AG09319 (cell line): ENCODE measurements at regions not wholly inside any gene's neighbourhood (a gene's known extent, or its start where the extent isn't known, plus 50 kb on each side); places are given as distances from the start of the nearest gene placed in this dataset.

ENCODE experiments used
- DNase-seq: peaks from one replicate; pipeline ENCODE4 v3.0.0-alpha.2; 2010; ENCODE audit warnings: low read depth; ENCODE audit errors: extremely low read depth
- TF ChIP-seq, protein P1 (sequence below): IDR thresholded peaks from 2 replicates; pipeline ENCODE4 v1.5.1; 2011; ENCODE audit warnings: low read depth, mild to moderate bottlenecking, inconsistent platforms, low read length, moderate library complexity

DNA sequence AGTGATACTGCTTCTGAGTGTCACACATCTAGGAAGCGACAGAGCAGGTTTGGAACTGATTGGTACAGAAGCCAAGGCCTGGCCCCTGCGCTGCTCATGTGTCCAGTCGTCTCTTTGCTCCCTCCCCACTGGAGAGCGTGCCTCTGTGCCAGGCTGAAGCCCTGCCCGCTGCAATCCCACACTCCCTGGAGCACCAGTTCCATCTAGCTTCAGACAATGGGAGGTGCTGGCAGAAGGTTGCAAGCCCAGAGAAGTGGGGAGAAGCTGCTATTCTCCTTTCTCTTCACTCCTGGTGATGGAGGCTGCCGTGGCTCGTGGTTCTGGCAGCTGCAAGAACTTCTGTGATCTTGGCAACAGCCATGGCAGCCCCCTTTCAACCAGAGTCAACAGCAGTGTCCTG lies 250.9 kb downstream of the MATN1 start:
- TF ChIP-seq, protein P1, sequence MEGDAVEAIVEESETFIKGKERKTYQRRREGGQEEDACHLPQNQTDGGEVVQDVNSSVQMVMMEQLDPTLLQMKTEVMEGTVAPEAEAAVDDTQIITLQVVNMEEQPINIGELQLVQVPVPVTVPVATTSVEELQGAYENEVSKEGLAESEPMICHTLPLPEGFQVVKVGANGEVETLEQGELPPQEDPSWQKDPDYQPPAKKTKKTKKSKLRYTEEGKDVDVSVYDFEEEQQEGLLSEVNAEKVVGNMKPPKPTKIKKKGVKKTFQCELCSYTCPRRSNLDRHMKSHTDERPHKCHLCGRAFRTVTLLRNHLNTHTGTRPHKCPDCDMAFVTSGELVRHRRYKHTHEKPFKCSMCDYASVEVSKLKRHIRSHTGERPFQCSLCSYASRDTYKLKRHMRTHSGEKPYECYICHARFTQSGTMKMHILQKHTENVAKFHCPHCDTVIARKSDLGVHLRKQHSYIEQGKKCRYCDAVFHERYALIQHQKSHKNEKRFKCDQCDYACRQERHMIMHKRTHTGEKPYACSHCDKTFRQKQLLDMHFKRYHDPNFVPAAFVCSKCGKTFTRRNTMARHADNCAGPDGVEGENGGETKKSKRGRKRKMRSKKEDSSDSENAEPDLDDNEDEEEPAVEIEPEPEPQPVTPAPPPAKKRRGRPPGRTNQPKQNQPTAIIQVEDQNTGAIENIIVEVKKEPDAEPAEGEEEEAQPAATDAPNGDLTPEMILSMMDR = no peak
- no peak for DNase-seq

DNA sequence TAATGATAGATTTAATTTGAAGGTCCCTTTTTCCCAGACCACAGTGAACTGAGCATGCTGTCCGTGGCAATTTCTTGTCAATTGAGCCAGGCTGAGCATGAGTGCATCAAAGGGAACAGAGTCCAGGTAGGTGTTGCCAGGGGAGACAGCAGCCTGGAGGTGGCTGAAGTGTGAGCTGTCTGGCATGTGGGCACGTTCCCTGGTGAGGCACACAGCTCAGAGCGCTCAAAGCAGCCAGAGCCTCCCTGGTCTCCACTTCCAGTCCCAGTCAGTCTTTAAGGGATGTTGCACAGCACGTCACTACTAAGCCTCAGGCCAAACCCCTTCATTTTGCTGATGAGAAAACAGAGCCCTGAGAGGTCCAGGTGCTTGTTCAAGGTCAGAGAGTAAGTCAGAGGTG lies 251.4 kb downstream of the MATN1 start:
- no peak for DNase-seq
- TF ChIP-seq, protein P1 = no peak

DNA sequence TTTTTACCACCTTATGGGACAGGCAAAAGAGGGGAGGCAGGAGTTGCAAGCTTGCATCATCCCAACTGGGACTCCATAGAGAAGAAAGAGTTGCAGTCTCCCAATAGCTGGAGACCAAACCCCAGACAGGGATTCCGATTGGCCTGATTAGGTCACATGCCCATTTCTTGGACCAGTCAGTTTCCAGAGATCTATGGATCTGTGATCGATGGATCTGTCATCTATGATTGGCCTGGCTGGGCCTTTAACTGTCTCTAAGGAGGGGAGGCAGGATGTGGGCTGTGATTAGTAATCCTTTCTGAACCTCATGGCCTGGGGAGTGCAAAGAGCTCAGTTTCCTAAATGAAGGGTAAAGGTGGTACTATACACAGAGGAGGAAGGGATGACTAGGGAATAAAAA lies 252.1 kb downstream of the MATN1 start:
- DNase-seq = no peak
- TF ChIP-seq, protein P1 = no peak

DNA sequence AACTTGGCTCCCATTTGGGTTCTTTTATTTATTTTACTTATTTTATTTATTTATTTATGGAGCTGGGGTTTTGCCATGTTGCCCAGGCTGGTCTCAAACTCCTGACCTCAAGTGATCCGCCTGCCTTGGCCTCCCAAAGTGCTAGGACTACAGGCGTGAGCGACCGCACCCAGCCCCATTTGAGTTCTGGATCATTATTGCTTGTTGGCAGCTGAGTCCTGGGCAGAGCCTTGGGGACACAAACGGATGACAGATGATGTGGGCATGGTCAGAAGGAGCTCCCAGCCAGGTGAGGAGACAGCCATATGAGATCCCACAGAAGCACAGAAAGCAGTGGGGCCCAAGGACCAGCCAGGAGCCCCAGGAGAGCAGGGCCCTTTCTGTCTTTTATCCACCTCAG lies 254.0 kb downstream of the MATN1 start:
- DNase-seq = no peak
- TF ChIP-seq, protein P1 = no peak

DNA sequence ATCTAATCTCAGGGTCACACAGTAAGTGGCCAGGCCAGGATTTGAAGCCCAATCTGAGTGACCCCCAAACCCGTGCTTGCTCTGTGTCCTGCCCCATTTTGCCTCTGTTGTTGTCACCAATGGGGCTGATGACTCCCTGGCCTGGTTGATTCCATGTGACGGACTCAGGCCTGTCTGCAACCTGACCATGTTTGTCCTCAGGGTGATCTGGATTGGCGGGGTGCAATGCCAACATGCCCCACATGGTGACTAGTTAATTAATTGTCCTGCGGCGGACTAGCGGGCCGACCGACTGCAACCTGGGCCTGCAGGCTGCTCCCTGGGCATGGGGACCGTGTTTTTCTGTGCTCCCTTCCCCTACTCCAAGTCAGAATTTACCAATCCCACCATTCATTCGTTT lies 256.3 kb downstream of the MATN1 start:
- TF ChIP-seq, protein P1 = no peak
- no peak for DNase-seq

GRCh38 chr1:30466610-30467009 lies 256.8 kb downstream of the MATN1 start:
- no peak for DNase-seq
- TF ChIP-seq, protein P1 = no peak

- TF ChIP-seq, protein P1 = no peak
- no peak for DNase-seq
Measured at GRCh38 chr1:30466026-30466425, 257.4 kb downstream of the MATN1 start.
